ENCODE measurements at regions not wholly inside any gene's neighbourhood (a gene's known extent, or its start where the extent isn't known, plus 50 kb on each side); places are given as distances from the start of the nearest gene placed in this dataset.

DNA sequence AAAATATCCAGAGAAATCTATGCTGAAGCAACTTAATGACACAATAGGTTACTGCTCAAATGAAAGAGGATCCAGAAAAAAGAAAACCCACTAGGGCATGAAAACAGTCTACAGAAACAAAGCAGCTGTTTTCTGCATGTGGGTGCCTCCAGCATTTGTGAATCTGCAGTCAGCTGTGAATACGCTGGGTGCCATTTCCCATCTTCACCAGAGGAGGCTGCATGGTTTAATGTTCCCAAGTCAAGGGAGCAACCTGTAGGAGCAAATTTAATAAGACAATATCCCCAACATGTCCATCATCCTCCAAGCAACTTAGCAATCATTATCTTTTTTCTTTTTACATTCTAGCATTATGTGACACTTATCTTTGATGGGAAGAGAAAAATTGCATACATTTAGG, 396.6 kb downstream of the BRINP2 start:
- DNase-seq (ENCODE audit: low read depth) = peak; percentile 4

GRCh38 chr1:177566495-177566894, 395.7 kb downstream of the BRINP2 start:
- H3K4me3 ChIP-seq (ENCODE audit: low read depth, low read length) = no peak overlapping the region
- DNase-seq (ENCODE audit: low read depth) = no peak

More for the DNA sequence above, 396.6 kb downstream of the BRINP2 start:
- no peak overlapping the region for H3K4me3 ChIP-seq (ENCODE audit: low read depth, low read length)
- TF ChIP-seq POLR2A (IDR thresholded peaks at IDR 0.05; ENCODE audit: extremely low read depth, insufficient read length) (no peak), CTCF (IDR thresholded peaks at IDR 0.05; ENCODE audit: low read depth, low read length) (peak; percentile 1)

GRCh38 chr1:177561436-177561835, 390.7 kb downstream of the BRINP2 start:
- H3K4me3 ChIP-seq (ENCODE audit: low read depth, low read length) = no peak overlapping the region
- no peak for DNase-seq (ENCODE audit: low read depth)
- TF ChIP-seq CTCF (IDR thresholded peaks at IDR 0.05; ENCODE audit: low read depth, low read length) (no peak), POLR2A (IDR thresholded peaks at IDR 0.05; ENCODE audit: extremely low read depth, insufficient read length) (no peak), MYC (IDR thresholded peaks at IDR 0.05; ENCODE audit: low read depth, low read length) (no peak)
- TF ChIP-seq, protein P1, sequence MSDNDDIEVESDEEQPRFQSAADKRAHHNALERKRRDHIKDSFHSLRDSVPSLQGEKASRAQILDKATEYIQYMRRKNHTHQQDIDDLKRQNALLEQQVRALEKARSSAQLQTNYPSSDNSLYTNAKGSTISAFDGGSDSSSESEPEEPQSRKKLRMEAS (IDR thresholded peaks at IDR 0.05; ENCODE audit: low read depth, low read length) = no peak

More at GRCh38 chr1:177566495-177566894, 395.7 kb downstream of the BRINP2 start:
- TF ChIP-seq, protein P1 (IDR thresholded peaks at IDR 0.05; ENCODE audit: low read depth, low read length) = no peak
- no peak for TF ChIP-seq CTCF (IDR thresholded peaks at IDR 0.05; ENCODE audit: low read depth, low read length)
- TF ChIP-seq POLR2A (IDR thresholded peaks at IDR 0.05; ENCODE audit: extremely low read depth, insufficient read length) = no peak
- no peak for TF ChIP-seq MYC (IDR thresholded peaks at IDR 0.05; ENCODE audit: low read depth, low read length)

DNA sequence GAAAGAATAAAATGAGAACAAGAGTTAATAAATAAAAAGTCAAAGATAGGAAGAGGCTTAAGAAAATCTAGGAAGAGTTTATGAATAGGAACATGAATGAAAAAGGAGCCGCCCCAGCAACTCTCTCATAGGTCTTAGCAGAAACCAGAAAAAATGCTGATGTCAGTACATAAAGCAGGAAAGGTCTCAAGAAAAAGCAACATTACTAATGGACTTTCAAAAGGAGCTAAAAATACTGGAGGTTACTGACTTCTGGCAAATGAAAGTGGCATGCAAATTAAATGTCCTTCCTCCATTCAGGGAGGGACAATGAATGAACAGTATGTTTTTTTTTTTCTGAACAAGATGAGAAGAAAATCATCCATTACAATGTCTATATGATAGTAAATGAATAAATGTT, 387.6 kb downstream of the BRINP2 start:
- no peak overlapping the region for H3K4me3 ChIP-seq (ENCODE audit: low read depth, low read length)
- no peak for DNase-seq (ENCODE audit: low read depth)
- TF ChIP-seq, protein P1 (IDR thresholded peaks at IDR 0.05; ENCODE audit: low read depth, low read length) = no peak
- TF ChIP-seq POLR2A (IDR thresholded peaks at IDR 0.05; ENCODE audit: extremely low read depth, insufficient read length) = no peak

DNA sequence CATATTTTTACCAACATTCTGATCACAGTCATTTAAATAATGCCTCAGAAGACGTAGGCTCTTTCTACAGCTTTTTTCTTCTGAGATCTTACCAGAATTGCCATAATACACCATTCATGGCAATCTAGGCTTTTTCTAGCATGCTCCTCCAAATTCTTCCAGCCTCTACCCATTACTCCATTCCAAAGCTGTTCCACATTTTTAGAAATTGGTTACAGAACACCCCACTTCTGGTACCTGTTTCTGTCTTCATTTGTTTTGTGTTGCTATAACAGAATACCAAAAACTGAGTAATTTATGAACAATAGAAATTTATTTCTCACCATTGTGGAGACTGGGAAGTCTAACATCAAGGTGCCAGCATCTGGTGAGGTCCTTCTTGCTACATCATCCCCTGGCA, 385.4 kb downstream of the BRINP2 start:
- TF ChIP-seq, protein P1 (IDR thresholded peaks at IDR 0.05; ENCODE audit: low read depth, low read length) = no peak
- TF ChIP-seq CTCF (IDR thresholded peaks at IDR 0.05; ENCODE audit: low read depth, low read length) (no peak), POLR2A (IDR thresholded peaks at IDR 0.05; ENCODE audit: extremely low read depth, insufficient read length) (no peak), MYC (IDR thresholded peaks at IDR 0.05; ENCODE audit: low read depth, low read length) (no peak)
- no peak overlapping the region for H3K4me3 ChIP-seq (ENCODE audit: low read depth, low read length)
- DNase-seq (ENCODE audit: low read depth) = no peak

DNA sequence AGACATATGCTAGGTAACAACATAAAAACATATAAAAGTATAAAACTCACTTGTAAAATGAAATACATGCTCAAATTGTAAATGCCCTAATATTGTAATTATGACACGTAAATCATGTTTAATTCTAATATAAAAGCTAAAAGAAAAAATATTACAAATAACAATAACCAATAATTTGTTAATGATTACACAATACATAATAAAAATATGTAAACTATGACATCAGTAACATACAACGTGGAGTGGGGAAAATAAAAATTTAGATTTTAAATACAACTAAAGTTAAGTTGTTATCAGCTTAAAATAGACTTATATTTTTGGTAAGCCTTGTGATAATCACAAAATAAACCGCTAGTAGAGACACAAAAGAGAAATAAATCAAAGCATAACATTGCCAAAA, 376.4 kb downstream of the BRINP2 start:
- DNase-seq (ENCODE audit: low read depth) = no peak
- H3K4me3 ChIP-seq (ENCODE audit: low read depth, low read length) = no peak overlapping the region
- TF ChIP-seq, protein P1 (IDR thresholded peaks at IDR 0.05; ENCODE audit: low read depth, low read length) = no peak
- TF ChIP-seq MYC (IDR thresholded peaks at IDR 0.05; ENCODE audit: low read depth, low read length) = no peak
- no peak for TF ChIP-seq POLR2A (IDR thresholded peaks at IDR 0.05; ENCODE audit: extremely low read depth, insufficient read length)
- no peak for TF ChIP-seq CTCF (IDR thresholded peaks at IDR 0.05; ENCODE audit: low read depth, low read length)
